PC-9 (cell line): ENCODE measurements at regions not wholly inside any gene's neighbourhood (a gene's known extent, or its start where the extent isn't known, plus 50 kb on each side); places are given as distances from the start of the nearest gene placed in this dataset.

ENCODE experiments used
- BruUV-seq: library from RNA; stranded (reverse); fragments of 400-500 nt; replicated peaks from 2 replicates; lab custom pipeline; 2021; lab: Mats Ljungman, UMichigan
- CTCF ChIA-PET: fragments of 300-600 bp; sonication (Branson Sonifier 250); formaldehyde crosslinking; loops from one replicate; lab custom pipeline; 2022; ENCODE audit warnings: antibody characterized with exemption; lab: Charles Lee
- POLR2A ChIA-PET: fragments of 300-600 bp; sonication (Branson Sonifier 250); formaldehyde crosslinking; loops from one replicate; lab custom pipeline; 2022; ENCODE audit warnings: antibody characterized with exemption; ENCODE audit not compliant: unreplicated experiment; lab: Charles Lee
- DNase-seq, 2 experiments: peaks; one replicate each; pipeline versions ENCODE4 v3.0.0 to v3.0.0-alpha.2; 2015 to 2022; ENCODE audit warnings: mixed read lengths in 1 of 2
- H2AFZ ChIP-seq: fragments of 200-600 bp; sonication (generic); 2 replicates; pipeline ENCODE4 v1.8.1; 2017; ENCODE audit warnings: antibody characterized with exemption
- H3F3A ChIP-seq: fragments of 200-600 bp; sonication (generic); 2 replicates; pipeline ENCODE4 v1.8.1; 2017; ENCODE audit warnings: antibody characterized with exemption, mild to moderate bottlenecking, low read depth; ENCODE audit not compliant: insufficient read depth
- H3K27ac ChIP-seq: fragments of 200-600 bp; sonication (generic); 2 replicates; pipeline ENCODE4 v1.6.1; 2016; ENCODE audit warnings: mixed run types
- H3K27me3 ChIP-seq: fragments of 200-600 bp; sonication (generic); 2 replicates; pipeline ENCODE4 v1.6.1; 2016; ENCODE audit warnings: low read depth, mixed run types; ENCODE audit not compliant: insufficient read depth
- H3K36me3 ChIP-seq: fragments of 200-600 bp; sonication (generic); 2 replicates; pipeline ENCODE4 v1.6.1; 2016; ENCODE audit warnings: low read depth, mixed run types
- H3K4me1 ChIP-seq: fragments of 200-600 bp; sonication (generic); replicated peaks from 2 replicates; pipeline ENCODE4 v1.6.1; 2016; ENCODE audit warnings: mixed run types; ENCODE audit not compliant: insufficient read depth
- H3K4me2 ChIP-seq: fragments of 200-600 bp; sonication (generic); 2 replicates; pipeline ENCODE4 v1.6.1; 2017; ENCODE audit warnings: mixed run types
- H3K4me3 ChIP-seq: fragments of 200-600 bp; sonication (generic); 2 replicates; pipeline ENCODE4 v1.6.1; 2016; ENCODE audit warnings: mixed run types
- H3K79me2 ChIP-seq: fragments of 200-600 bp; sonication (generic); 2 replicates; pipeline ENCODE4 v1.6.1; 2017; ENCODE audit warnings: low read depth, mixed run types
- H3K9me2 ChIP-seq: fragments of 200-600 bp; sonication (generic); 2 replicates; pipeline ENCODE4 v1.8.1; 2017; ENCODE audit warnings: mild to moderate bottlenecking; ENCODE audit not compliant: insufficient read depth
- H3K9me3 ChIP-seq: fragments of 200-600 bp; sonication (generic); 2 replicates; pipeline ENCODE4 v1.8.1; 2016; ENCODE audit warnings: low read depth; ENCODE audit not compliant: insufficient read depth
- H4K20me1 ChIP-seq: fragments of 200-600 bp; sonication (generic); 2 replicates; pipeline ENCODE4 v1.8.1; 2017; ENCODE audit not compliant: insufficient read depth
- EZH2 ChIP-seq: fragments of 200-600 bp; sonication (generic); IDR thresholded peaks from 2 replicates; pipeline ENCODE4 v1.8.0; 2017; ENCODE audit warnings: antibody characterized with exemption, low read depth
- intact Hi-C: fragments of 100-400 bp; cut with micrococcal nuclease; formaldehyde crosslinking; loops from one replicate; pipeline ENCODE4 v1.10.0; 2022; ENCODE audit not compliant: unreplicated experiment
- TF ChIP-seq, protein P1 (sequence below): fragments of 200-600 bp; sonication (generic); conservative IDR thresholded peaks from 2 replicates; pipeline ENCODE4 v1.6.1; 2017; ENCODE audit warnings: mixed run types, antibody characterized with exemption, mild to moderate bottlenecking, moderate library complexity

DNA sequence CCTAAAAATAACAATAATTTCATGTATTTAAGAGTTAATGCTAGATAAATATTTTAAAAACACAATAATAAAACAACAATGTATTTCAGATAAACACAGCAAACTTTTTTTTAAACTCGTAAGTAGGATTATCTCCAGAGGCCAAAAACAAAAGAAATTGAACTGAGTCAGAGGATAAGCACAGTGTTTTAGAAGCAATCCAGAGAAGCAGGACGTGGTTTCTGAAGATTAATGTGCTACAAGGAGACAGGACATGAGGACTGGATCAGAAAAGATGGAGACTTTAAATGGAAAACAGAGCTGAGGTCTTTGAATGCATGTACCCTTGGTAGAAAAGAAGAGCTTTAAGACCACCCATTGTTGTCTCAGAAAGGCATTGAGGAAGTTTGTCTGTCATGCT is 491.2 kb upstream of the TLE4 start:
- intact Hi-C loops, result no loop called here
- Histone ChIP-seq H3F3A (no peaks in the 10 kb centered on the region), H3K27ac (no peak overlapping the region), H3K36me3 (no peaks in the 10 kb centered on the region), H3K9me2 (no peaks in the 10 kb centered on the region), H3K4me1 (no peaks in the 10 kb centered on the region), H3K4me3 (no peak overlapping the region), H2AFZ (no peak overlapping the region), H3K4me2 (no peak overlapping the region), H3K79me2 (no peaks in the 10 kb centered on the region), H3K9me3 (no peaks in the 10 kb centered on the region), H4K20me1 (no peaks in the 10 kb centered on the region), H3K27me3 (no peaks in the 10 kb centered on the region)
- CTCF ChIA-PET, result no interaction called here
- no TSS peak for BruUV-seq
- TF ChIP-seq, protein P1, sequence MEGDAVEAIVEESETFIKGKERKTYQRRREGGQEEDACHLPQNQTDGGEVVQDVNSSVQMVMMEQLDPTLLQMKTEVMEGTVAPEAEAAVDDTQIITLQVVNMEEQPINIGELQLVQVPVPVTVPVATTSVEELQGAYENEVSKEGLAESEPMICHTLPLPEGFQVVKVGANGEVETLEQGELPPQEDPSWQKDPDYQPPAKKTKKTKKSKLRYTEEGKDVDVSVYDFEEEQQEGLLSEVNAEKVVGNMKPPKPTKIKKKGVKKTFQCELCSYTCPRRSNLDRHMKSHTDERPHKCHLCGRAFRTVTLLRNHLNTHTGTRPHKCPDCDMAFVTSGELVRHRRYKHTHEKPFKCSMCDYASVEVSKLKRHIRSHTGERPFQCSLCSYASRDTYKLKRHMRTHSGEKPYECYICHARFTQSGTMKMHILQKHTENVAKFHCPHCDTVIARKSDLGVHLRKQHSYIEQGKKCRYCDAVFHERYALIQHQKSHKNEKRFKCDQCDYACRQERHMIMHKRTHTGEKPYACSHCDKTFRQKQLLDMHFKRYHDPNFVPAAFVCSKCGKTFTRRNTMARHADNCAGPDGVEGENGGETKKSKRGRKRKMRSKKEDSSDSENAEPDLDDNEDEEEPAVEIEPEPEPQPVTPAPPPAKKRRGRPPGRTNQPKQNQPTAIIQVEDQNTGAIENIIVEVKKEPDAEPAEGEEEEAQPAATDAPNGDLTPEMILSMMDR, result no peak
- no peak for TF ChIP-seq EZH2
- no peak for DNase-seq
- POLR2A ChIA-PET, result no interaction called here

DNA sequence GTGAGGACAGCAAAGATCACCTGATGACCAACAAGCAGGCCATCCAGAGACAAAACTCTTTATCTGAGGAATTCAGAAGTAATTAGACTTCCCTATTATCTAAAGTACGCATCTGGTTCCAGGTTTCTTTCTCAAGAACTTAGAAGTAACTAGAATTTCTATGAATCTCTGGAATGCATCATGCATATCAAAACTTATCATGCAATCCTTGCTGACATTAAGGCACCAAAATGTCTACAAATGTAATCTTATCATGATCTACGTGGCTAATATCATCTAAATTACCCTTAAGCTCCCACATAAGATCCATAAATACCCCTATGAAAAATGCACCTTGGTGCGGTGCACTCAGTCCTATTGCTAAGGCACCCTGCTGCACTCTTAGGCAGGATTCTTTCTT is 488.1 kb upstream of the TLE4 start:
- H3K79me2 ChIP-seq, result no peaks in the 10 kb centered on the region
- no peaks in the 10 kb centered on the region for H3K9me2 ChIP-seq
- DNase-seq, result no peak
- CTCF ChIA-PET, result no interaction called here
- H3K36me3 ChIP-seq, result no peaks in the 10 kb centered on the region
- no peaks in the 10 kb centered on the region for H3F3A ChIP-seq
- intact Hi-C loops, result no loop called here
- no peak overlapping the region for H3K27ac ChIP-seq
- H2AFZ ChIP-seq, result no peak overlapping the region
- BruUV-seq, result no TSS peak
- H3K27me3 ChIP-seq, result no peaks in the 10 kb centered on the region
- no peak overlapping the region for H3K4me2 ChIP-seq
- TF ChIP-seq, protein P1, result no peak
- TF ChIP-seq EZH2, result no peak
- H3K9me3 ChIP-seq, result no peaks in the 10 kb centered on the region
- H3K4me3 ChIP-seq, result no peak overlapping the region
- POLR2A ChIA-PET, result no interaction called here
- no peaks in the 10 kb centered on the region for H4K20me1 ChIP-seq
- no peaks in the 10 kb centered on the region for H3K4me1 ChIP-seq

DNA sequence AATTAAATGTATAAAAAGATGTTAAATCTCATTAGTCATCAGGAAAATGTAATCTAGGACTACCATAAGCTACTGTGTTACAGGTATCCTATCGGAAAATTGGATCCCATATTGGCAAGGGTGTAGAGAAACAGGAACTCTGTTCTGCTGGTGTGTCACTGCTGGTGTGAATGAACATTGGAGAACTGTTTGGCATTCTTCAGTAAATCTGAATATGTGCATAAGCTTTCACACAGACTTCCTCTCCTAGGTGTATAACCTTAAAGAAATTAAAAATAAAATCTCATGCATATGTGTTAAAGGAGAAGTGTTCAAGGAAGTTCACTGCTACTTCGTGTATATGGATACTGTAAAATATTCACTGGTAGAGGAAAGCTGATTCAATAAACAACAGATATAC is 484.6 kb upstream of the TLE4 start:
- no peak overlapping the region for H3K27ac ChIP-seq
- POLR2A ChIA-PET, result no interaction called here
- H3K4me2 ChIP-seq, result no peak overlapping the region
- no peaks in the 10 kb centered on the region for H3K4me1 ChIP-seq
- H3K36me3 ChIP-seq, result no peaks in the 10 kb centered on the region
- no peaks in the 10 kb centered on the region for H4K20me1 ChIP-seq
- H3K79me2 ChIP-seq, result no peaks in the 10 kb centered on the region
- CTCF ChIA-PET, result no interaction called here
- H3K9me2 ChIP-seq, result no peaks in the 10 kb centered on the region
- no peaks in the 10 kb centered on the region for H3K9me3 ChIP-seq
- H3F3A ChIP-seq, result no peaks in the 10 kb centered on the region
- intact Hi-C loops, result no loop called here
- H3K4me3 ChIP-seq, result no peak overlapping the region
- BruUV-seq, result no TSS peak
- no peak overlapping the region for H2AFZ ChIP-seq
- TF ChIP-seq EZH2, result no peak
- TF ChIP-seq, protein P1, result no peak
- DNase-seq, result no peak
- no peaks in the 10 kb centered on the region for H3K27me3 ChIP-seq
